NCI-H526 treated with DMSO at 0.1 percent for 48 hours (cell line): ENCODE measurements at regions not wholly inside any gene's neighbourhood (a gene's known extent, or its start where the extent isn't known, plus 50 kb on each side); places are given as distances from the start of the nearest gene placed in this dataset.

ENCODE experiments used
- DNase-seq: peaks from one replicate; lab custom pipeline; 2025; lab: John Stamatoyannopoulos, UW

DNA sequence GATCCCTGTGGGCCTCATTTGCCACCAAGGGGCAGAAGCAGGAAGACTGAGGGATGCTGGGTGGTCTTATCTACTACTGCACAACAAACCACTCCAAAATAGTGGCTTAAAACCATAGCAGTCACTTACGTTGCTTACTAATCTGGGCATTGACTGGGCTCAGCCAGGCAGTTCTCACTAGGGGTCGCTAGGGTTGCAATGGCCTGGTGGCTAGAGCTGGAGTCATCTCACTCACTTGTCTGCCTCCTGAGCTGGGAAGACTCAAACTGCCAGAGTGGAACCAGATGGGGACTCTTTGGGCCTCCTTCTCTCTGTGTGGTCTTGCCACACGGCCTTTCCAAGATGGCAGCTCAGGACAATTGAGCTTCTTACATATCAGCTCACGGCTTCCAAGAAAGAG is 216.3 kb upstream of the BCOR start:
- no peak for DNase-seq

- DNase-seq = no peak
These were observed 215.5 kb upstream of the BCOR start for GRCh38 chrX:40313269-40313668.

DNA sequence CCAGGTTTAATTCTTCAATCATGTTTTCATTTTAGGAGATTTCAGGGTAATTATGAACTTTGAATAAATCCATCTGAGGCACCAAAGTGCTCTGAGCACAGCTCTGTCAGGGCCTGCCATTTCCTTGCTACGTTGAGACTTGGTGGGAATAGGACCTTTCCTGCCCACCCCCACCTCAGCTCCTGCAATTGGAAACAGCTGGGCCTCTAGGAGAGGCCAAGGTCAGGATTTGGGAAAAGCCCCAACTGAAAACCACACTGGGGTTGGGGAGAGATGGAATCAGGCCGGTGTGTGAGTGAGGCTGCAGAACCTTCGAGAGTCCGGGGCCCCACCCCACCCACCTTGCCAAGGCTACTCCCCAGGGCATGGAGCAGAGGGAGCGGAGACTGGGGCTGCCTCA is 212.7 kb upstream of the BCOR start:
- no peak for DNase-seq

DNA sequence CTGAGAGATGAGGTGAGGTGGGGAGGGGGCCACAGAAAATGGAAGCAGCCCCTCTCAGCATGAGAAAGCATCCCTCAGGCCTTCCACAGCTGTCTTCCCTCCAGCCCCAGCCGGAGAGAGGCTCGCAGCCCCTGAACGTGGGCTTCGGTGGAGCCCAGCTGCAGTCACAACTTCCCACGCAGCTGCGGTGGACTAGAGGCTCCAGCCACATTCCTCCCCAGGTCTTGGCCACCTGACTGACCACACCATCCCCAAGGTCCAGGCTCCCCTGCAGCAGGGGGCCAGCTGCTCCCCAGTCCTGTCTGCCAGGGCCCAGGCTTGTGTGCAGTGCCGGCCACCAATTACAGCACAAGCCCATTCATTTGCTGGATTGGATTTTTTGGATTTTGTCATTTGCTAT is 212.3 kb upstream of the BCOR start:
- no peak for DNase-seq

DNA sequence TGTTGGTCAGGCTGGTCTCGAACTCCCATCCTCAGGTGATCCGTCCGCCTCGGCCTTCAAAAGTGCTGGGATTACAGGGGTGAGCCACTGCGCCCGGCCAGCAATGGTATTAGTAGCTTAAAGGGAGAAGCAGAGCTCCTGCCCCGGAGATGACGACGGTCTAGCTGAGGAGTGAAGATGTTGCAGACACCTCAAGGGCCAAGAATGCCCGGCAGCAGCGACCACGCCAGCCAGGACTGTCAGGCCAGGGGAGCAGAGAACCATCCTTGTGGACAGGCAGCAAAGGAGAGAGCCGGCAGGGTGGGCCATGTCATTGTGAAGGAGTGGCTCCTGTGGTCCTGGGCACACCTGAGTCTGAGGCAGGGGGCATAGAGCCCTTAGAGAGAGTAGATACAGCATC is 210.1 kb upstream of the BCOR start:
- no peak for DNase-seq

GRCh38 chrX:40304115-40304514 is 206.4 kb upstream of the BCOR start:
- no peak for DNase-seq

DNA sequence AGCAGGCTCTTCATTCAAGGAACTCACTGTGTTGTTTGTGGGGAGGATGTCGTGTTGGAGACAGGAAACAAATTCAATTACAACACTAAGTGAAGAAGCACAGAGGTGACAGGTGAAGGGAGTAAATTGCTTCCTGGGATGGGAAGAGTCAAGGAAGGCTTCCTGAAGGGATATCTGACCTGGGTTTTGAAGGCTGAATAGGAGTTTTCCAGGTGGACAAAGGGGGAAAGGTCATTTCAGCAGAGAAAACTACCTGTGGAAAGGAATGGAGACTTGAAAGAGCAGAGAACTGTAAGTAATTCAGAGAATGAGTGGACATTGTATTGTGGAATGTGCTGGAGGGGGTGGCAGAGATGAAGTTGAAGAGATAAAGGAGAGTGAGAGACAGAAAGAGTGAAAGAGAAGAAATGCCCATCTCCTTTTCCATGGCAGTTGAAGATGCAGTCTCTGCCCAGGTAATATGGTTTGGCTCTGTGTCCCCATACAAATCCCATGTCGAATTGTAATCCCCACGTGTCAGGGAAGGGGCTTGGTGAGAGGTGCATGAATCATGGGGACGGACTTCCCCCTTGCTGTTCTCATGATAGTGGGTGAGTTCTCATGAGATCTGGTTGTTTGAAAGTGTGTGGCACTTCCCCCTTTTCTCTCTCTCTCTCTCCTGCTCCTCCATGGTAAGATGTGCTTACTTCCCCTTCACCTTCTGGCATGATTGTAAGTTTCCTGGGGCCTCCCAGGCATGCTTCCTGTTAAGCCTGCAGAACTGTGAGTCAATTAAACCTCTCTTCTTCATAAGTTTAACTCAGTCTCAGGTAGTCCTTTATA is 205.7 kb upstream of the BCOR start:
- DNase-seq = no peak

- no peak for DNase-seq
These were observed 202.6 kb upstream of the BCOR start for GRCh38 chrX:40300286-40300890.

DNA sequence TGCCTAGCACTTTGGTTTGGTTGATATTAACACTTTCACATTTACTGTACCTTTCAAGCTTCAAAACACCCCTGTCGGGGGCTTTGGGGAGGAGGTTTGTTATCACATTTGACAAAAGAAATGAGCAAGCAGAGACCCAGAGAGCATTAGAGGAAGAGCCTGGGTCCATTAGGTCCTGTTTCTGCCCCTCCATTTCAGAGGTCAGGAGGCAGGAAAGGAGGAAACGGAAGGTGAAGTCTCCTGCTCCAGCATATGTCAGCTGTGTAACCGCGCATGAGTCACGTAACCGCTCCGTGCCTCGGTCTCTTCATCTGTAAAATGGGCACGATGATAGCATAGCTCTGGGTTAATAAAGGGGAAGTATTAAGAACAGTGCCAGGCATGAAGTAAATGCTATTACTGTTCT is 201.9 kb upstream of the BCOR start:
- no peak for DNase-seq

GRCh38 chrX:40298572-40299479 is 201.1 kb upstream of the BCOR start:
- DNase-seq = no peak

- no peak for DNase-seq
These were observed 200.3 kb upstream of the BCOR start for GRCh38 chrX:40298069-40298468.

DNA sequence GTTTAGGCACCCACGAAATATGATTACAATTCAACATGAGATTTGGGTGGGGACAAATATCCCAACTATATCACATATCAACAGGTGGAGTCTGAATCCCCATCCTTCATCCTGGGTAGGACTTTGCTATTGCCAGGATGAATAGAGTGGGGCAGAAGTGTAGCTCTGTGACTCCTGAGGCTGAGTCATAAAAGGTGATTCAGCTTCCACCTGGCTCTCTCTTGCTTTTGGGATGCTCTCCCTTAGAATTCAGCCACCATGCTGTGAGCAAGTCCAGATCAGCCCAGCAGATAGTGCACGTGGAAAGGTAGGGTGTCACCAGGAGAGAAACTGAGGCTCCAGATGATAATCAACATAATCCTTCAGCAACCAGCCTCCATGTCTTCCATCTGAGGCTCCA is 193.8 kb upstream of the BCOR start:
- DNase-seq = no peak

GRCh38 chrX:40290517-40290916 is 192.8 kb upstream of the BCOR start:
- peak; percentile 14 for DNase-seq

GRCh38 chrX:40285876-40286275 is 188.1 kb upstream of the BCOR start:
- no peak for DNase-seq

GRCh38 chrX:40284852-40285251 is 187.1 kb upstream of the BCOR start:
- DNase-seq = no peak

DNA sequence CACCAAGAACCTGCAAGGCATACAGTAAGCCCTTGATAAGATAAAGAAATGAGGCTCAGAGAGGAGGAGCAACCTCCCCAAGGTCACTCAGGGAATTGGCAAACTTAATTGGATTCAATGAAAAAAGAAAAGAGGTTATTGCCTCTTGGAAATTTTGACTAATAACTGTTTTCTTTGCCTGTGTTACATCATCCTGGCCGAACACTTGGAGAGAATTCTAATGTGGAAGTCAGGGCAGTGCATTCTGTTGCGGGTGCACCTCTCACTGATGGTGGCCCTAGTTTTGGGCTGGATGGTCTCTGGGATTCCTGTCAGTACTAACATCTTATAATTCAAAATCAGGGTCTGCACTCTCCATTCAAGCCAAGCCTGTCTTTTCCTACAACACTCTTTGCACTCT is 186.2 kb upstream of the BCOR start:
- DNase-seq = no peak

GRCh38 chrX:40282946-40283660 is 185.3 kb upstream of the BCOR start:
- no peak for DNase-seq

DNA sequence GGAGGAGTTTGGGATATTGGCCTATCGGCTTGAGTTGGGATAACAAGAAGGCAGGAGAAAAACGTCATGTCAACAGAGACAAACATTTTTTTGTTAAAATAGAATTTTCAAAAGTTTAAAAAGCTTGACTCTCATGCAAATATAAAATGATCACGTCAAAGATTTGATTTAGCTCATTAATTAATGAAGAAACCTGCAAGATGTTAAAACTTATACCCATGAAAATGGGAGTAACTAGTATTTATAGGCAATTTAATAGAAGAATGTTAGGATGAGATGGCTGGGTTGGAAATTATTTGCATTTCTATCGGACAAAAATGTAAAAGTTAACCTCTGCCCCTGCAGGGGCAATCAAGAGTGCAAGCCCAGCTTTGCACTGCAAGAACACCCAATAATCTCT is 184.6 kb upstream of the BCOR start:
- DNase-seq = no peak

DNA sequence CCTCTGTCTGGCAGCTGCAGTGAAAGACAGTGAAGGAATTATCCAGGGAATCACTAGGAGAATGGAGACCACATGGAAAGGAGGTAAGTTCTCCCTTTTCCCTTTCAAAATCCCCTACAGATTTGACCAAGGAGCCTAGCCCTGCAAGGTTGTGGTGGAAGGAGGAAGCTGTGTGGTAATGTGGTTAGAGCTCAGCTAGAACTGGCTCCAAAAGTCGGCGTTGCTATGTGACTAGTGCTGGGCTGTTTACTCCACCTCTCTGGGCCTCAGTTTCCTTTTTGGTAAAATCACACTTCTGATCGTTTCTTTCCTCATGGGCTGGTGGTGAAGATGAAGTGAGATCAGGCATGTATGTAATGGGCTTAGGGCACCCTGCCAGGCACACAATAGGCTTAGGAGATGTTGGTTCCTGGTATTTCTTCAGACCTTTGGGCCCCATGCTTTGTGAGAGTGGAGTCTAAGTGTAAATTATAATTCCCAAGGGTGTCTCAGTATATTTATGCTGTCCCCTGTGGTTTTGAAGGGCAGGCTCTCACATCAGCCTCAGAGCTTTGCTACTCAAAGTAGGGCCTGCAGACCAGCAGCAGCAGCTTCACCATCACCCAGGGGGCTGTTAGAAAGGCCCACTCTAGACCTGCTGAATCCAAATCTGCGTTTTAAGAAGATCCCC is 183.7 kb upstream of the BCOR start:
- no peak for DNase-seq

GRCh38 chrX:40279762-40280161 is 182.0 kb upstream of the BCOR start:
- DNase-seq = no peak

GRCh38 chrX:40279091-40279430 is 181.3 kb upstream of the BCOR start:
- no peak for DNase-seq
